SK-N-SH treated with all-trans-retinoic acid at 6 μM for 48 hours (cell line): ENCODE measurements at regions not wholly inside any gene's neighbourhood (a gene's known extent, or its start where the extent isn't known, plus 50 kb on each side); places are given as distances from the start of the nearest gene placed in this dataset.

ENCODE experiments used
- ATAC-seq: fragments of 200-7000 bp; cut with Tn5 transposase; 3 replicates; pipeline ENCODE4 v1.9.1; 2020; ENCODE audit warnings: mild to moderate bottlenecking, moderate library complexity
- ARNTL ChIP-seq: fragments of 450-650 bp; formaldehyde crosslinking; IDR thresholded peaks from 2 replicates; pipeline ENCODE4 v1.5.0; 2020; ENCODE audit warnings: low read depth, mild to moderate bottlenecking, moderate library complexity, borderline replicate concordance
- BACH2 ChIP-seq: fragments of 250-450 bp; sonication (Bioruptor Pico); IDR thresholded peaks from 2 replicates; pipeline ENCODE4 v1.9.0; 2021; ENCODE audit warnings: mild to moderate bottlenecking, borderline replicate concordance
- CREB5 ChIP-seq: fragments of 250-450 bp; sonication (Bioruptor Pico); IDR thresholded peaks from 2 replicates; pipeline ENCODE4 v1.5.1; 2020; ENCODE audit warnings: low read depth, mild to moderate bottlenecking, moderate library complexity
- CSDC2 ChIP-seq: fragments of 250-450 bp; sonication (Bioruptor Pico); IDR thresholded peaks from 2 replicates; pipeline ENCODE4 v1.5.0; 2020; ENCODE audit warnings: mild to moderate bottlenecking, moderate library complexity
- ESRRG ChIP-seq: fragments of 250-450 bp; sonication (Bioruptor Pico); IDR thresholded peaks from 2 replicates; pipeline ENCODE4 v1.6.1; 2021; ENCODE audit warnings: mild to moderate bottlenecking
- GLIS3 ChIP-seq: fragments of 250-450 bp; sonication (Bioruptor Pico); IDR thresholded peaks from 2 replicates; pipeline ENCODE4 v1.5.0; 2020; ENCODE audit warnings: mild to moderate bottlenecking, moderate library complexity
- ISL1 ChIP-seq: fragments of 250-450 bp; sonication (Bioruptor Pico); IDR thresholded peaks from 2 replicates; pipeline ENCODE4 v2.1.2; 2022; ENCODE audit warnings: mild to moderate bottlenecking, moderate library complexity
- PATZ1 ChIP-seq: fragments of 250-450 bp; sonication (Bioruptor Pico); IDR thresholded peaks from 2 replicates; pipeline ENCODE4 v1.8.0; 2020; ENCODE audit warnings: mild to moderate bottlenecking, moderate library complexity, borderline replicate concordance
- RARB ChIP-seq: fragments of 250-450 bp; sonication (Bioruptor Pico); IDR thresholded peaks from 2 replicates; pipeline ENCODE4 v1.8.0; 2021; ENCODE audit warnings: mild to moderate bottlenecking, moderate library complexity
- SNAI2 ChIP-seq: fragments of 250-450 bp; sonication (Bioruptor Pico); IDR thresholded peaks from 2 replicates; pipeline ENCODE4 v1.5.0; 2020; ENCODE audit warnings: mild to moderate bottlenecking, moderate library complexity
- TCF4 ChIP-seq: fragments of 250-450 bp; sonication (Bioruptor Pico); IDR thresholded peaks from 2 replicates; pipeline ENCODE4 v1.8.0; 2021; ENCODE audit warnings: mild to moderate bottlenecking, moderate library complexity, borderline replicate concordance
- TOX ChIP-seq: fragments of 250-450 bp; sonication (Bioruptor Pico); IDR thresholded peaks from 2 replicates; pipeline ENCODE4 v1.8.0; 2021; ENCODE audit warnings: mild to moderate bottlenecking, moderate library complexity, borderline replicate concordance
- ZC3H10 ChIP-seq: fragments of 250-450 bp; sonication (Bioruptor Pico); IDR thresholded peaks from 2 replicates; pipeline ENCODE4 v1.5.1; 2021; ENCODE audit warnings: mild to moderate bottlenecking, moderate library complexity
- ZFP3 ChIP-seq: fragments of 250-450 bp; sonication (Bioruptor Pico); IDR thresholded peaks from 2 replicates; pipeline ENCODE4 v1.5.0; 2020; ENCODE audit warnings: mild to moderate bottlenecking, moderate library complexity
- ZFP30 ChIP-seq: fragments of 450-650 bp; formaldehyde crosslinking; IDR thresholded peaks from 2 replicates; pipeline ENCODE4 v1.5.0; 2022; ENCODE audit warnings: mild to moderate bottlenecking, moderate library complexity
- ZNF565 ChIP-seq: fragments of 450-650 bp; formaldehyde crosslinking; conservative IDR thresholded peaks from 2 replicates; pipeline ENCODE4 v1.5.0; 2020; ENCODE audit warnings: low read depth, mild to moderate bottlenecking, moderate library complexity
- ZNF70 ChIP-seq: fragments of 450-650 bp; formaldehyde crosslinking; IDR thresholded peaks from 2 replicates; pipeline ENCODE4 v1.5.0; 2020; ENCODE audit warnings: mild to moderate bottlenecking, moderate library complexity
- ZNF8 ChIP-seq: fragments of 450-650 bp; formaldehyde crosslinking; IDR thresholded peaks from 2 replicates; pipeline ENCODE4 v1.5.0; 2020; ENCODE audit warnings: mild to moderate bottlenecking, moderate library complexity
- TF ChIP-seq, protein P1 (sequence below): fragments of 250-450 bp; sonication (Bioruptor Pico); IDR thresholded peaks from 2 replicates; pipeline ENCODE4 v1.8.0; 2021; ENCODE audit warnings: low read depth, mild to moderate bottlenecking, moderate library complexity, borderline replicate concordance
- TF ChIP-seq, protein P2 (sequence below): fragments of 250-450 bp; sonication (Bioruptor Pico); IDR thresholded peaks from 2 replicates; pipeline ENCODE4 v1.5.1; 2021; ENCODE audit warnings: mild to moderate bottlenecking, moderate library complexity

- TF ChIP-seq CSDC2 (CRISPR knock-in tag) (no peak), ESRRG (CRISPR knock-in tag) (no peak), ZNF565 (no peak), BACH2 (CRISPR knock-in tag) (no peak), ZNF8 (no peak), ARNTL (CRISPR knock-in tag) (no peak), TCF4 (CRISPR knock-in tag) (no peak), SNAI2 (CRISPR knock-in tag) (no peak), ZC3H10 (CRISPR knock-in tag) (no peak), CREB5 (CRISPR knock-in tag) (no peak), ZFP3 (CRISPR knock-in tag) (no peak)
- TF ChIP-seq, protein P1, sequence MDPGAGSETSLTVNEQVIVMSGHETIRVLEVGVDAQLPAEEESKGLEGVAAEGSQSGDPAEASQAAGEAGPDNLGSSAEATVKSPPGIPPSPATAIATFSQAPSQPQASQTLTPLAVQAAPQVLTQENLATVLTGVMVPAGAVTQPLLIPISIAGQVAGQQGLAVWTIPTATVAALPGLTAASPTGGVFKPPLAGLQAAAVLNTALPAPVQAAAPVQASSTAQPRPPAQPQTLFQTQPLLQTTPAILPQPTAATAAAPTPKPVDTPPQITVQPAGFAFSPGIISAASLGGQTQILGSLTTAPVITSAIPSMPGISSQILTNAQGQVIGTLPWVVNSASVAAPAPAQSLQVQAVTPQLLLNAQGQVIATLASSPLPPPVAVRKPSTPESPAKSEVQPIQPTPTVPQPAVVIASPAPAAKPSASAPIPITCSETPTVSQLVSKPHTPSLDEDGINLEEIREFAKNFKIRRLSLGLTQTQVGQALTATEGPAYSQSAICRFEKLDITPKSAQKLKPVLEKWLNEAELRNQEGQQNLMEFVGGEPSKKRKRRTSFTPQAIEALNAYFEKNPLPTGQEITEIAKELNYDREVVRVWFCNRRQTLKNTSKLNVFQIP (CRISPR knock-in tag) = no peak
- TF ChIP-seq, protein P2, sequence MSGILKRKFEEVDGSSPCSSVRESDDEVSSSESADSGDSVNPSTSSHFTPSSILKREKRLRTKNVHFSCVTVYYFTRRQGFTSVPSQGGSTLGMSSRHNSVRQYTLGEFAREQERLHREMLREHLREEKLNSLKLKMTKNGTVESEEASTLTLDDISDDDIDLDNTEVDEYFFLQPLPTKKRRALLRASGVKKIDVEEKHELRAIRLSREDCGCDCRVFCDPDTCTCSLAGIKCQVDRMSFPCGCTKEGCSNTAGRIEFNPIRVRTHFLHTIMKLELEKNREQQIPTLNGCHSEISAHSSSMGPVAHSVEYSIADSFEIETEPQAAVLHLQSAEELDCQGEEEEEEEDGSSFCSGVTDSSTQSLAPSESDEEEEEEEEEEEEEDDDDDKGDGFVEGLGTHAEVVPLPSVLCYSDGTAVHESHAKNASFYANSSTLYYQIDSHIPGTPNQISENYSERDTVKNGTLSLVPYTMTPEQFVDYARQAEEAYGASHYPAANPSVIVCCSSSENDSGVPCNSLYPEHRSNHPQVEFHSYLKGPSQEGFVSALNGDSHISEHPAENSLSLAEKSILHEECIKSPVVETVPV = no peak
Measured at GRCh38 chr7:118087126-118087525, 96.8 kb upstream of the LSM8 start.

DNA sequence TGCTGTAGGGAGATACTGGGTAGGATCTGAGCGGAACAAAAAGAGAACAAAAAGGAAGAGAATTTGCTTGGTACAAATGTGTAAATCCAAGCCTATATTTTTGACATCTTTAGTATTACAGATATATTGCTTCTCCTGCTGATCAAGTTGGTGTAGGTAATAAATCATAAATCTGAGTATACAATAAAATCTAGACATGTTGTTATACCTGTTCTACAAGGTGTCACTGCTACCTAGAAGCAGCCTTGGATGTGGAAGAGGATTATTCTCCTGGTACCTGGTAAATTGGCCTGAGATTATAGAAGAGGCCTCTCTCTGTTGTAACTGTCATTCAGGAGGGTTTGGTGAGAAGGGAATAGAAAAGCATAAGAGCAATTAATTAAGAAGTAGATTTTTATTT lies 89.9 kb upstream of the LSM8 start:
- no peak for ATAC-seq
- TF ChIP-seq RARB (CRISPR knock-in tag) (no peak), ZFP30 (CRISPR knock-in tag) (no peak), ISL1 (no peak), GLIS3 (CRISPR knock-in tag) (no peak), ZNF565 (no peak), ZNF70 (CRISPR knock-in tag) (no peak)
- TF ChIP-seq, all 23 proteins: peak for 0

More at GRCh38 chr7:118087126-118087525, 96.8 kb upstream of the LSM8 start:
- no peak for ATAC-seq

DNA sequence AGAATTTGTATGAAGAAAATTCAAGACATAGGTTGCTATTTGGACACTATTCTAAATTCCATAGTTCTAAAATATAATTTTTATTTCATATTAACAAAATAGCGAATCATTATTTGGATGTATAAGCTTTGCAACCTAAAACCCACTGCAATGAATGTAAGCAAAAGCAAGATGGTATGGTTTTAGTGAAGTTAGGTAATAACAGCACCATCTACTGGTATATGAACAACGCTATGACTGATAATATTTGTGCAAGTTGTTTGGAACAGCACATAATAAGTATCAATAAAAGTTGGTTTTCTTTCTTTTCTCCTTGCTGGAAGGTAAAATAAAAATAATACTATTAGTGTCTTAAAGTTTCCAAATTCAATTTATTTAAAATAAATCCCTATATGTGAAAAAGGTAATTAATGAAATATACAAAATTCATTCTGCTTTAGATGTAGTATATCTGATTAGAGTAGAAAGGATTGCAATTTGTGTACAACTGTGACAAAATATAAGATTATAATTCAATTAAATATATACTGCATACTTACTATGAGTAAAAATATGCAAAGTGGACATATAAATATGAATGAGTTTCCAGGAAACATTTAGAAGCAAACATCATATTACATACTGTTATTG lies 79.0 kb upstream of the LSM8 start:
- TF ChIP-seq SNAI2 (CRISPR knock-in tag) (no peak), CREB5 (CRISPR knock-in tag) (no peak), ZFP30 (CRISPR knock-in tag) (no peak), BACH2 (CRISPR knock-in tag) (no peak), ZNF70 (CRISPR knock-in tag) (no peak), TOX (CRISPR knock-in tag) (no peak), ZNF565 (no peak), ARNTL (CRISPR knock-in tag) (no peak)
- TF ChIP-seq, protein P2 = no peak
- ATAC-seq = peak; percentile 86

GRCh38 chr7:118109607-118110006 lies 74.4 kb upstream of the LSM8 start:
- ATAC-seq = no peak
- TF ChIP-seq TCF4 (CRISPR knock-in tag) (no peak), RARB (CRISPR knock-in tag) (no peak), PATZ1 (CRISPR knock-in tag) (no peak), ARNTL (CRISPR knock-in tag) (no peak)
